Epithelial cell of esophagus (primary cell): ENCODE measurements at regions not wholly inside any gene's neighbourhood (a gene's known extent, or its start where the extent isn't known, plus 50 kb on each side); places are given as distances from the start of the nearest gene placed in this dataset.
"Not testable (repeated sequence)": the region's sequence is repeated elsewhere in the genome, so short reads cannot be mapped to it uniquely, and the experiment has no call there.

Experiments
- DNase-seq: peaks from one replicate; pipeline ENCODE4 v3.0.0; 2010; ENCODE audit warnings: low read depth
- H3K4me3 ChIP-seq: 2 replicates; pipeline ENCODE4 v1.5.1; 2011; ENCODE audit warnings: mild to moderate bottlenecking, low read length, control low read depth
- TF ChIP-seq, protein P1 (sequence below): IDR thresholded peaks from 2 replicates; pipeline ENCODE4 v1.5.1; 2011; ENCODE audit warnings: low read depth, mild to moderate bottlenecking, low read length, control low read depth, inconsistent platforms; ENCODE audit not compliant: insufficient read depth; ENCODE audit errors: missing control alignments

DNA sequence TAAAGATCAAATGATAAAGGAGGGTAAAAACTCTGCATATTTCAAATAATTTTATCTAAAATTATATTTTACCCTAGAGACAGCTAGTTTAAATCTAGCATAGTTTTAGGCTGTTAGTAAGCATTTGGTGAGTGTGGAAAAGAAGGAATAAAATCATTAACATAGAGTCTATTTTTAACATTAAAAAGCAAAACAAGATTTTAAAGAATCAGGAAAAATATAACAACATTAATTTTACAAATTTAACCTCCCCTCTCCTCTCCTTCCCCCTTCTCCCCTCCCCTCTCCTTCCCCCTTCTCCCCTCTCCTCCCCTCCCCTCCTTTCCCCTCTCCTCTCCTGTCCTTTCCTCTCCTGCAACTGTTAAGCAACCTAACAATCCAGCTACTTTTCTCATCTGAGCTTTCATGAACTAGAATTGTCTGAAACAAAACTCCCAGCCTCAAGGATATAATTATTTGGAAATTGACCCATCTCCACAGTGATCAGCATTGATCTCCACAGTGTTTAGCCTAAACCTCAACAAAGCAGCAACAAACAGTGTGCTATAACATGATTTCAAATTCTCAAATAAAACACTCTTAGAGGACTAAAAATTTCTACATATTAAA is 293.2 kb downstream of the PPP1R3A start:
- no peak for DNase-seq
- H3K4me3 ChIP-seq = no peak overlapping the region
- TF ChIP-seq, protein P1, sequence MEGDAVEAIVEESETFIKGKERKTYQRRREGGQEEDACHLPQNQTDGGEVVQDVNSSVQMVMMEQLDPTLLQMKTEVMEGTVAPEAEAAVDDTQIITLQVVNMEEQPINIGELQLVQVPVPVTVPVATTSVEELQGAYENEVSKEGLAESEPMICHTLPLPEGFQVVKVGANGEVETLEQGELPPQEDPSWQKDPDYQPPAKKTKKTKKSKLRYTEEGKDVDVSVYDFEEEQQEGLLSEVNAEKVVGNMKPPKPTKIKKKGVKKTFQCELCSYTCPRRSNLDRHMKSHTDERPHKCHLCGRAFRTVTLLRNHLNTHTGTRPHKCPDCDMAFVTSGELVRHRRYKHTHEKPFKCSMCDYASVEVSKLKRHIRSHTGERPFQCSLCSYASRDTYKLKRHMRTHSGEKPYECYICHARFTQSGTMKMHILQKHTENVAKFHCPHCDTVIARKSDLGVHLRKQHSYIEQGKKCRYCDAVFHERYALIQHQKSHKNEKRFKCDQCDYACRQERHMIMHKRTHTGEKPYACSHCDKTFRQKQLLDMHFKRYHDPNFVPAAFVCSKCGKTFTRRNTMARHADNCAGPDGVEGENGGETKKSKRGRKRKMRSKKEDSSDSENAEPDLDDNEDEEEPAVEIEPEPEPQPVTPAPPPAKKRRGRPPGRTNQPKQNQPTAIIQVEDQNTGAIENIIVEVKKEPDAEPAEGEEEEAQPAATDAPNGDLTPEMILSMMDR = no peak

GRCh38 chr7:113622796-113623195 is 296.0 kb downstream of the PPP1R3A start:
- H3K4me3 ChIP-seq = no peak overlapping the region
- TF ChIP-seq, protein P1 = no peak
- DNase-seq = no peak

- TF ChIP-seq, protein P1 = no peak
- H3K4me3 ChIP-seq = no peak overlapping the region
- no peak for DNase-seq
Observed at GRCh38 chr7:113610572-113610971, 308.2 kb downstream of the PPP1R3A start.

GRCh38 chr7:113608782-113609181 is 310.0 kb downstream of the PPP1R3A start:
- TF ChIP-seq, protein P1 = no peak
- H3K4me3 ChIP-seq = no peak overlapping the region
- no peak for DNase-seq

DNA sequence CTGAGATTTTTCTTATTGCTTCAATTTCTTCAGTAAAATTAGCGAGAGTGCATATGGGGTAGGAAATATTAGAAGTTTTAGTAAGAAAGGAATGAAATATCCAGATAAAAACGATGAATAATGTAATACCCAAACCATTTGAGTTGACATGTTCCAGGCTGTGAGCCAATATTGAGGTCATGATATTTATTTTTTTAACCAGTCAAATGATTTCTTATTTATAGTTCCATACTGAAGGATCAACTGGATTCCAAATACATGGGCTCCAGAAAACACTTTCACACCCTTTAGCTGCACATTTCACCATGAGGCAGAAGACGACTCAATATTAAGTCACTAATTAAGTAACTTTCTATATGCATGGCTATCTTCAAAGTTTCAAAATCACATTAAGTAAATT is 312.5 kb downstream of the PPP1R3A start:
- DNase-seq = peak; percentile 33
- TF ChIP-seq, protein P1 = no peak
- H3K4me3 ChIP-seq = no peak overlapping the region

GRCh38 chr7:113600428-113600827 is 318.4 kb downstream of the PPP1R3A start:
- H3K4me3 ChIP-seq, DNase-seq: not testable (repeated sequence)

GRCh38 chr7:113593455-113593854 is 325.4 kb downstream of the PPP1R3A start:
- DNase-seq, H3K4me3 ChIP-seq: not testable (repeated sequence)

GRCh38 chr7:113592924-113593323 is 325.9 kb downstream of the PPP1R3A start:
- not testable (repeated sequence) for DNase-seq, H3K4me3 ChIP-seq

DNA sequence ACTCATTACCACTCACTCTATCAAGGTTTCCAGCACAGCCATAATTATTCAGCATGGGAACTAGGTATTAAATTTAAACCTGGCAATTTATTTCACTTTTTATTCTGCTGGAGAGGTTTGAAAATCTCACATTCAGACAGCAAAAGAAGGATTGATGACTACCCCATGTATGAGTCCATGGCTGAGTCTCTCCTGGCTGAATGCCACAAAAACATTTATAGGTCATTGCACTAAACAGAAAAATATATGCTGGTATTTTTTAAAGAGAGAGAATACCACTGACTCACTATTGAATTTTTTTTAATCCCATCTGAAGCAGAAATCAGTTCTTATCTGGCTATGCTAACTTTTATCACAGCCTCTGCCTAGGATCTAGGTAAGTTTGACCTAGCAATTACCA is 336.3 kb downstream of the PPP1R3A start:
- peak; percentile 76 for DNase-seq

DNA sequence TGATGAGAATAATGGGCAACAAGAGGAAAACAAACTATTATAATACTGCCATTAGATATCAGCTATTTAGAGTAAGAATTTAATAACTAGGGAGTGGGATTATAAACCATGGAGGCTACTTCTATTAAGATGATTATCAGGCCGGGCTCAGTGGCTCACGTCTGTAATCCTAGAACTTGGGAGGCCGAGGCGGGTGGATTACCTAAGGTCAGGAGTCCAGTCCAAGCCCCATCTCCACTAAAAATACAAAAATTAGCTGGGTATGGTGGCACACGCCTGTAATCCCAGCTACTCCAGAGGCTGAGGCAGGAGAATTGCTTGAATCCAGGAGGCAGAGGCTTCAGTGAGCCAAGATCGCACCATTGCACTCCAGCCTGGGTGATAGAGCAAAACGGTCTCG is 355.6 kb downstream of the PPP1R3A start:
- not testable (repeated sequence) for DNase-seq, H3K4me3 ChIP-seq

More for the DNA sequence above, 336.3 kb downstream of the PPP1R3A start:
- no peak overlapping the region for H3K4me3 ChIP-seq
- TF ChIP-seq, protein P1 = no peak
